ENCODE measurements at regions not wholly inside any gene's neighbourhood (a gene's known extent, or its start where the extent isn't known, plus 50 kb on each side); places are given as distances from the start of the nearest gene placed in this dataset.

DNA sequence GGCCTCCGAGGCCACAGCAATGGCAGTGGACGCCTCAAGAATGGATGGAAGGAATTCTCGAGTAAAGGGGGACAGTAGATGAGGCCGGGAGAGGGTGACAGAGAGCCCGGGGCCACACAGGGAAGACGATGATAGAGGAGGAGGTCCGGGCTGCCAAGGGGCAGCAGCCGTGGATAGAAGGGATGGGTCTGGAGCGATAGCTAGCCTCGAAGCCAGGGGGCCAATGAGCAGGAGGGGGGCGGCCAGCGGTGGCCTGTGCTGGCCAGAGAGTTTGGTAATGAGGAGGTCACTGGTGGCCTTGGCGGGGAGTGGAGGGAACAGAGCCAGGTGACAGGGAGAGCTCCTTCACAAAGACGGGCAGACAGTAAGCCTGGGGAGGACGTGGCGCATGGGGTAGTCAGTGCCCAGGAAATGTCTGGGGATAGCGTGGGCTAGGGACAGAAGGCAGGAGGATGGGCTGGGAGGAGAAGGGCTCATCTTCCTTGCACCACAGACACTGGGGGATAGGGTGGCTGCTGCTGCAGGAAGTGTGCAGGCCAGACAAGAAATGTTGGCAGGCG is 87.8 kb upstream of the ASB18 start:
- H3K4me1 ChIP-seq (ENCODE audit: insufficient read depth, low read length, poor library complexity, severe bottlenecking): no peaks in the 10 kb centered on the region
- no peak overlapping the region for H3K4me2 ChIP-seq (ENCODE audit: low read depth, low read length, poor library complexity, severe bottlenecking)
- H3K27me3 ChIP-seq (ENCODE audit: insufficient read depth, low read length, poor library complexity, severe bottlenecking): no peaks in the 10 kb centered on the region
- no peak overlapping the region for H2AFZ ChIP-seq (ENCODE audit: low read length)
- no peaks in the 10 kb centered on the region for H3K9me3 ChIP-seq (ENCODE audit: insufficient read depth, low read depth, low read length)
- no peak for TF ChIP-seq EZH2phosphoT487 (IDR thresholded peaks at IDR 0.05; ENCODE audit: borderline replicate concordance)
- no peak for TF ChIP-seq CTCF (conservative IDR thresholded peaks at IDR 0.05; ENCODE audit: low read length)
- H3K4me3 ChIP-seq (ENCODE audit: low read length, poor library complexity, severe bottlenecking): no peak overlapping the region
- H4K20me1 ChIP-seq (ENCODE audit: insufficient read depth, low read length, poor library complexity, severe bottlenecking): no peaks in the 10 kb centered on the region
- H3K9ac ChIP-seq (ENCODE audit: low read depth, low read length, poor library complexity, severe bottlenecking): no peak overlapping the region
- H3F3A ChIP-seq (ENCODE audit: low read depth): no peaks in the 10 kb centered on the region
- H3K79me2 ChIP-seq (ENCODE audit: insufficient read depth, low read length): no peaks in the 10 kb centered on the region
- no peaks in the 10 kb centered on the region for H3K9me2 ChIP-seq (replicated peaks; ENCODE audit: low read depth, low read length)
- H3K36me3 ChIP-seq (ENCODE audit: insufficient read depth, low read length): no peaks in the 10 kb centered on the region

GRCh38 chr2:236352761-236353593 is 88.8 kb upstream of the ASB18 start:
- Histone ChIP-seq H3F3A (ENCODE audit: low read depth) (no peaks in the 10 kb centered on the region), H3K9me2 (replicated peaks; ENCODE audit: low read depth, low read length) (no peaks in the 10 kb centered on the region), H3K27me3 (ENCODE audit: insufficient read depth, low read length, poor library complexity, severe bottlenecking) (no peaks in the 10 kb centered on the region), H3K9ac (ENCODE audit: low read depth, low read length, poor library complexity, severe bottlenecking) (no peak overlapping the region), H3K36me3 (ENCODE audit: insufficient read depth, low read length) (no peaks in the 10 kb centered on the region), H3K4me3 (ENCODE audit: low read length, poor library complexity, severe bottlenecking) (no peak overlapping the region), H2AFZ (ENCODE audit: low read length) (no peak overlapping the region), H3K4me2 (ENCODE audit: low read depth, low read length, poor library complexity, severe bottlenecking) (peak overlapping the region; percentile 38), H4K20me1 (ENCODE audit: insufficient read depth, low read length, poor library complexity, severe bottlenecking) (no peaks in the 10 kb centered on the region), H3K4me1 (ENCODE audit: insufficient read depth, low read length, poor library complexity, severe bottlenecking) (no peaks in the 10 kb centered on the region), H3K79me2 (ENCODE audit: insufficient read depth, low read length) (no peaks in the 10 kb centered on the region), H3K9me3 (ENCODE audit: insufficient read depth, low read depth, low read length) (no peaks in the 10 kb centered on the region)
- TF ChIP-seq CTCF (conservative IDR thresholded peaks at IDR 0.05; ENCODE audit: low read length): peak; percentile 98
- TF ChIP-seq EZH2phosphoT487 (IDR thresholded peaks at IDR 0.05; ENCODE audit: borderline replicate concordance): no peak

- Histone ChIP-seq H3K27me3 (ENCODE audit: insufficient read depth, low read length, poor library complexity, severe bottlenecking) (no peaks in the 10 kb centered on the region), H4K20me1 (ENCODE audit: insufficient read depth, low read length, poor library complexity, severe bottlenecking) (no peaks in the 10 kb centered on the region), H3K9ac (ENCODE audit: low read depth, low read length, poor library complexity, severe bottlenecking) (no peak overlapping the region), H3K36me3 (ENCODE audit: insufficient read depth, low read length) (no peaks in the 10 kb centered on the region), H3F3A (ENCODE audit: low read depth) (no peaks in the 10 kb centered on the region), H2AFZ (ENCODE audit: low read length) (no peak overlapping the region), H3K4me1 (ENCODE audit: insufficient read depth, low read length, poor library complexity, severe bottlenecking) (no peaks in the 10 kb centered on the region), H3K9me2 (replicated peaks; ENCODE audit: low read depth, low read length) (no peaks in the 10 kb centered on the region), H3K4me2 (ENCODE audit: low read depth, low read length, poor library complexity, severe bottlenecking) (no peak overlapping the region), H3K79me2 (ENCODE audit: insufficient read depth, low read length) (no peaks in the 10 kb centered on the region), H3K4me3 (ENCODE audit: low read length, poor library complexity, severe bottlenecking) (no peak overlapping the region), H3K9me3 (ENCODE audit: insufficient read depth, low read depth, low read length) (no peaks in the 10 kb centered on the region)
- TF ChIP-seq CTCF (conservative IDR thresholded peaks at IDR 0.05; ENCODE audit: low read length) (no peak), EZH2phosphoT487 (IDR thresholded peaks at IDR 0.05; ENCODE audit: borderline replicate concordance) (no peak)
These were observed 89.4 kb upstream of the ASB18 start for GRCh38 chr2:236353594-236353942.
